CD4-positive, alpha-beta memory T cell (primary cell): ENCODE measurements at regions not wholly inside any gene's neighbourhood (a gene's known extent, or its start where the extent isn't known, plus 50 kb on each side); places are given as distances from the start of the nearest gene placed in this dataset.
"Not testable (repeated sequence)": the region's sequence is repeated elsewhere in the genome, so short reads cannot be mapped to it uniquely, and the experiment has no call there.

Source experiments
- CTCF ChIA-PET: fragments of 350-600 bp; sonication (Branson Sonifier 250); formaldehyde crosslinking; loops from one replicate; lab custom pipeline; 2021; ENCODE audit warnings: inconsistent platforms; ENCODE audit not compliant: partially characterized antibody; lab: Charles Lee
- POLR2A ChIA-PET: fragments of 350-600 bp; sonication (Branson Sonifier 250); formaldehyde crosslinking; loops from one replicate; lab custom pipeline; 2021; ENCODE audit not compliant: partially characterized antibody; lab: Charles Lee
- DNase-seq, 5 donors: peaks; one replicate each; pipeline versions ENCODE4 v3.0.0 to v3.0.0-alpha.2; 2020 to 2022; ENCODE audit warnings: mixed read lengths in 1 of 5
- H3K27ac ChIP-seq: one replicate; pipeline ENCODE4 v1.7.0; 2013; ENCODE audit warnings: low read depth, low read length
- H3K27me3 ChIP-seq: 2 replicates; pipeline ENCODE4 v1.7.0; 2013; ENCODE audit warnings: mild to moderate bottlenecking, low read length, moderate library complexity; ENCODE audit not compliant: insufficient read depth
- H3K36me3 ChIP-seq: 2 replicates; pipeline ENCODE4 v1.7.0; 2013; ENCODE audit warnings: mild to moderate bottlenecking, low read length, moderate library complexity; ENCODE audit not compliant: insufficient read depth
- H3K4me1 ChIP-seq: 2 replicates; pipeline ENCODE4 v1.7.0; 2013; ENCODE audit warnings: mild to moderate bottlenecking, low read length, moderate library complexity; ENCODE audit not compliant: insufficient read depth
- H3K4me3 ChIP-seq, 2 donors: one replicate each; pipeline ENCODE4 v1.7.0; 2013; ENCODE audit warnings: low read length in 2 of 2, mild to moderate bottlenecking in 1 of 2
- H3K9me3 ChIP-seq, 2 donors: one replicate each; pipeline ENCODE4 v1.7.0; 2013; ENCODE audit warnings: low read length in 2 of 2, control low read depth in 1 of 2; ENCODE audit not compliant: control insufficient read depth in 1 of 2
- H3K27ac Mint-ChIP-seq, 7 donors: one replicate each; pipeline ENCODE4 v1.8.0; 2020 to 2021; ENCODE audit warnings: mixed read lengths in 7 of 7, mild to moderate bottlenecking in 6 of 7, inconsistent platforms in 3 of 7, moderate library complexity in 3 of 7
- H3K27me3 Mint-ChIP-seq, 2 donors: one replicate each; pipeline ENCODE4 v1.8.0; 2020 to 2021; ENCODE audit warnings: mixed read lengths in 2 of 2
- H3K36me3 Mint-ChIP-seq, 2 donors: one replicate each; pipeline ENCODE4 v1.8.0; 2020 to 2021; ENCODE audit warnings: mixed read lengths in 2 of 2, inconsistent platforms in 1 of 2, mild to moderate bottlenecking in 1 of 2
- H3K4me1 Mint-ChIP-seq, 4 donors: one replicate each; pipeline ENCODE4 v1.8.0; 2020 to 2021; ENCODE audit warnings: mixed read lengths in 4 of 4, mild to moderate bottlenecking in 1 of 4
- H3K4me3 Mint-ChIP-seq, 8 donors: one replicate each; pipeline ENCODE4 v1.8.0; 2020 to 2021; ENCODE audit warnings: mixed read lengths in 8 of 8, mild to moderate bottlenecking in 7 of 8, moderate library complexity in 6 of 8, inconsistent platforms in 3 of 8
- H3K9me3 Mint-ChIP-seq, 8 donors: one replicate each; pipeline ENCODE4 v1.8.0; 2020 to 2021; ENCODE audit warnings: mixed read lengths in 8 of 8, mild to moderate bottlenecking in 5 of 8, inconsistent platforms in 3 of 8, moderate library complexity in 1 of 8
- intact Hi-C: fragments of 100-400 bp; cut with micrococcal nuclease; formaldehyde crosslinking; loops from one replicate; pipeline ENCODE4 v1.15.1; 2023

DNA sequence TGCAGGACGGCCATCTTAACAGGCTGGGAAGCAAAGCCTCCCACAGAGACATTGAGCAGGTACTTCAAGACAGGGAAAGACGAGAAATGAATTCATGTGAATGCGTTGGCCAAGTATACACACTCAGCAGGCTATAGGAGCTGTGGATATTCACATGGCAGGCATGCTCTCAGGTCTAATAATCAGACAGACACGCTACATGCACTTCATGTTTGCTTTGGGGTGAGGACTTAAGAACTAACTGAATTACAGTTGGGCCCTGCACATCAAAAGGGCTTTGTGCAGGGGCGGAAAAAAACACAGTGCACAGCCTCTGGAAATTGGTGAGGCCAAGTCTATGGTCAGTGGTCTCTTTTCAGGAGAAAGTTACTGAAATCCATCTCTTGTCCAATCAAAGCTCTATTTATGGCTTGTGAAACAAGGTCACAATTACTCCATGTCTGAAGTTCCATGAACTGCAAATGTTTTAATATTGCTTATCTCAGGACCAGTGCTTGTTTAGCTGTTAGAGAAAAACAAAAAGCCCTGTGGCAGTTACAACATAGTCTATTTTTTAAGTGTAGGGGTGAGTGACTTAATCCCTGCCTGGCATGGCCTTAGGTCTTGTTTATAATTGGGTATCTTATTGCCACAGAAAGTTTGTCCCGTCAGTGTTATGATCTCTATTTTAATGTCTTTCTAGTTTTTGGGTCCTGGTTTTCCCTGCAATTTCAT lies 100.6 kb upstream of the GOLGA6L6 start:
- ChIA-PET CTCF (interaction anchor here (1.7 kb wide), 1 partner anchor 9 kb away, joined by 3 read pairs; no protein-coding TSS in a partner anchor), POLR2A (no interaction called here)
- H3K36me3 Mint-ChIP-seq: no peaks in the 10 kb centered on the region
- H3K4me1 Mint-ChIP-seq: no peaks in the 10 kb centered on the region
- H3K27me3 ChIP-seq: no peaks in the 10 kb centered on the region
- H3K4me3 ChIP-seq: no peak overlapping the region
- no peak overlapping the region for H3K27ac ChIP-seq
- no peaks in the 10 kb centered on the region for H3K36me3 ChIP-seq
- H3K4me1 ChIP-seq: peaks cover 11% of the 10 kb centered on the region
- no peak overlapping the region for H3K27ac Mint-ChIP-seq
- no peaks in the 10 kb centered on the region for H3K9me3 Mint-ChIP-seq
- no peak overlapping the region for H3K4me3 Mint-ChIP-seq
- H3K27me3 Mint-ChIP-seq: peaks cover 11 to 12% of the 10 kb centered on the region in 2 donors
- intact Hi-C loops: no loop called here
- DNase-seq: no peak
- no peaks in the 10 kb centered on the region for H3K9me3 ChIP-seq

DNA sequence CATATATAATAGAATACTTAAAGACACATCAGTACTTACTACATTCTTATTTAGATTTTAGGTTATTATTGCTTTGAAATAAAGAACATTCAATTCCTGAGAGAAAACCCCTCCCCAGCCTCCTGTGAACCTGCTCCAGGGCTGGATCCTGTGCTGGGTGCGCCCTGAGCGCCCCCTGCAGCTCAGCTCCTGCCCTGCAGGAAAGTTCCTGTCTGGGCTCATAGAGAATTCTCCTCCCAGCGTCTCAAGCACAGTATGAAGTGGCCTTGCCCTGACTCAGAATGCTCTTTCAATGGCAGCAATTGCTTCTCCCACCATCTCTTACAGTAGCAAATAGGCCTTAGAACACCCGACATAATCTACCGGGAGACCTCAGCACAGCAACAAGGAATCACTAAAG lies 98.8 kb upstream of the GOLGA6L6 start:
- H3K36me3 Mint-ChIP-seq, H3K36me3 ChIP-seq, H3K4me3 ChIP-seq, H3K4me1 Mint-ChIP-seq, CTCF ChIA-PET, H3K27me3 ChIP-seq, H3K4me1 ChIP-seq, H3K9me3 Mint-ChIP-seq, DNase-seq, intact Hi-C loops, H3K27ac Mint-ChIP-seq, H3K9me3 ChIP-seq, POLR2A ChIA-PET, H3K4me3 Mint-ChIP-seq, H3K27ac ChIP-seq: not testable (repeated sequence)
- H3K27me3 Mint-ChIP-seq: peaks cover 11 to 12% of the 10 kb centered on the region in 2 donors

DNA sequence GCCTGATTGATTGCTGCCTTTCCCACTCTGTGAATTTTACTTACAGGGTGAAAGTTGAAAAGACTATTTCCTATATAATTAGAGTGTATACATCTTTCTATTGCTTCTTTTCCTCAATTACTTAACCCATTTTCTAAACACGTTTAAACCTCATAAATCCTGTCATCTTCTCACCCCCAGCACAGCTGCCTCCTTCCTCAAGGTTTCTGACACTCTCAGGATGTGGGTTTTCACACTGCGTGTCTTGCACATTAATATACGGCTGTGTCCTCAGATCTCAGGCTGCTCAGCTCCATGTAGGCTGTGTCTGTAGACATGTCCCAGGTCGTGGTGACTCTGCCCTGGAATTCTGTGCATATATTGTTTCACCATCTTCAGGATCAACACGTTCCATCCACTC lies 97.6 kb upstream of the GOLGA6L6 start:
- H3K36me3 ChIP-seq, H3K4me3 ChIP-seq, H3K27ac ChIP-seq, H3K36me3 Mint-ChIP-seq, H3K9me3 Mint-ChIP-seq, H3K4me1 ChIP-seq, H3K27ac Mint-ChIP-seq, H3K9me3 ChIP-seq, CTCF ChIA-PET, H3K4me1 Mint-ChIP-seq, H3K27me3 ChIP-seq, H3K4me3 Mint-ChIP-seq, DNase-seq, intact Hi-C loops, POLR2A ChIA-PET: not testable (repeated sequence)
- H3K27me3 Mint-ChIP-seq: peaks cover 11% of the 10 kb centered on the region in 2 donors

DNA sequence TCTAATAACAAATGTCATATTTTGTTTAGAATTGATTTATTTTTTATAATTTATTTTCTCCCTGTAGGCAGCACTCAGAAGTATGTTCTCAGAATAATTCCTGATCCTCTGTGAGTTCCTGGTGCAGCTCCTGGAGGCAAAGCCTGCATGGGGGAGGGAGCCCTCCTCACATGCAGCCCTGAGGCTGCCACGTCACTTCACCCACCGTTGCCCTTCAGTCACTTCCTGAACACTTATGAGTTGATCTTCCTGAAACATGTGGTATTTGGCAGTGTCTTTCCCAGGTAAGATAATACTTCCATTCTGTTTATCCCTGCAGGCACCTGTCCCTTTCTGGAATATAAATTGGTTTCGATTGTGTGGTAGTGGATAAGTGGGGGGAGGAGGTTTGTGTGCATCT lies 95.9 kb upstream of the GOLGA6L6 start:
- H3K36me3 ChIP-seq, H3K4me1 Mint-ChIP-seq, H3K4me3 Mint-ChIP-seq, POLR2A ChIA-PET, H3K36me3 Mint-ChIP-seq, H3K27me3 ChIP-seq, H3K27ac Mint-ChIP-seq, H3K4me3 ChIP-seq, intact Hi-C loops, H3K9me3 ChIP-seq, H3K27ac ChIP-seq, H3K27me3 Mint-ChIP-seq, DNase-seq, CTCF ChIA-PET, H3K4me1 ChIP-seq, H3K9me3 Mint-ChIP-seq: not testable (repeated sequence)

DNA sequence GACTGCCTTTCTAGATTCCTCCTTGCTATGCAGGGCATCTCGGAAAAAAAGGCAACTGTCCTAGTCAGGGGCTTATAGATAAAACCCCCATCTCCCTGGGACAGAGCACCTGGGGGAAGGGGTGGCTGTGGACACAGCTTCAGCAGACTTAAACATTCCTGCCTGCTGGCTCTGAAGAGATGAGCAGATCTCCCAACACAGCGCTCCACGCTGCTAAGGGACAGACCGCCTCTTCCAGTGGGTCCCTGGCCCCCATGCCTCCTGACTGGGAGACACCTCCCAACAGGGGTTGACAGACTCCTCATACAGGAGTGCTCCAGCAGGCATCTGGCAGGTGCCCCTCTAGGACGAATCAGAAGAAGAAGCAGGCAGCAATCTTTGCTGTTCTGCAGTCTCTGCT lies 87.9 kb upstream of the GOLGA6L6 start:
- H3K4me1 Mint-ChIP-seq, H3K36me3 ChIP-seq, intact Hi-C loops, H3K27ac ChIP-seq, DNase-seq, H3K4me1 ChIP-seq, H3K9me3 Mint-ChIP-seq, H3K27me3 Mint-ChIP-seq, POLR2A ChIA-PET, H3K36me3 Mint-ChIP-seq, H3K4me3 ChIP-seq, H3K9me3 ChIP-seq, H3K4me3 Mint-ChIP-seq, CTCF ChIA-PET, H3K27ac Mint-ChIP-seq, H3K27me3 ChIP-seq: not testable (repeated sequence)

DNA sequence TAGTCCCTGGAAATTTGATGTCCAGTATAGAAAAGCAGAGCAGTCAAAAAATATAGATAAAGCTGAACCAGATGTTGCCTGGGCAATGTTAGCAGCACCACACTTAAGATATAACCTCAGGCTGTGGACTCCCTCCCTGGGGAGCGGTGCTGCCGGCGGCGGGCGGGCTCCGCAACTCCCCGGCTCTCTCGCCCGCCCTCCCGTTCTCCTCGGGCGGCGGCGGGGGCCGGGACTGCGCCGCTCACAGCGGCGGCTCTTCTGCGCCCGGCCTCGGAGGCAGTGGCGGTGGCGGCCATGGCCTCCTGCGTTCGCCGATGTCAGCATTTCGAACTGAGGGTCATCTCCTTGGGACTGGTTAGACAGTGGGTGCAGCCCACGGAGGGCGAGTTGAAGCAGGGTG lies 86.9 kb upstream of the GOLGA6L6 start:
- H3K36me3 Mint-ChIP-seq, H3K27ac Mint-ChIP-seq, H3K9me3 Mint-ChIP-seq, intact Hi-C loops, H3K4me1 ChIP-seq, CTCF ChIA-PET, H3K9me3 ChIP-seq, H3K4me3 Mint-ChIP-seq, H3K4me1 Mint-ChIP-seq, H3K27me3 Mint-ChIP-seq, H3K36me3 ChIP-seq, H3K27me3 ChIP-seq, DNase-seq, H3K4me3 ChIP-seq, POLR2A ChIA-PET, H3K27ac ChIP-seq: not testable (repeated sequence)

DNA sequence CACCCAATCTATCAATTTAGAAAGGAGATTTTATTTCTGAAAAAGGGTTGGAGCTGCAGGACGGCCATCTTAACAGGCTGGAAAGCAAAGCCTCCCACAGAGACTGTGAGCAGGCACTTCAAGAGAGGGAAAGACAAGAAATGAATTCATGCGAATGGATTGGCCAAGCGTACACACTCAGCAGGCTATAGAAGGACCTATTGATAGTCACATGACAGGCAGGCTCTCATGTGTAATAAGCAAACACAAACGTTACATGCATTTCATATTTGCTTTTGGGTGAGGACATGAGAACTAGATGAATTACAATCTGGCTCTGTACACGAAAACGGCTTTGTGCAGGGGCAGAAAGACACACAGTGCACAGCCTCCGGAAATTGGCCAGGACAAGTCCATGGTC lies 83.9 kb upstream of the GOLGA6L6 start:
- H3K27me3 ChIP-seq, H3K4me1 ChIP-seq, intact Hi-C loops, CTCF ChIA-PET, H3K27ac ChIP-seq, H3K9me3 ChIP-seq, H3K27ac Mint-ChIP-seq, POLR2A ChIA-PET, H3K4me1 Mint-ChIP-seq, H3K4me3 ChIP-seq, H3K4me3 Mint-ChIP-seq, H3K9me3 Mint-ChIP-seq, H3K27me3 Mint-ChIP-seq, DNase-seq, H3K36me3 Mint-ChIP-seq, H3K36me3 ChIP-seq: not testable (repeated sequence)

DNA sequence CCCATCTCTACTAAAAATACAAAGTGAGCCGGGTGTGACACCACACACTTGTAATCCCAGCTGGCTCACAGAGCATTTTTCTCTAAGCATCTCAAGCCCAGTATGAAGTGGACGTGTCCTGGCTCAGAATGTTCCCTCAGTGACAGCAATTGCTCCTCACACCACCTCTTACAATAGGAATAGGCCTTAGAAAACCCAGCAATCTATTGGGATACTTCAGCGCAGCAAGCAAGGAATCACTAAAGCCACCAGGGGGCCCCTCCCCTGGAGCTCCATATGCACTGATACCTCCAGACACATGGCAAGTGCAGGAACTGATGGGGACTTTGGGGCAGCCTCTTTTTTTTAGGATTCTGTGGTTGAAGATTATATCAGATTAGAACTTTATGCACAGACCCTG lies 82.5 kb upstream of the GOLGA6L6 start:
- DNase-seq, H3K36me3 ChIP-seq, H3K27me3 Mint-ChIP-seq, H3K9me3 Mint-ChIP-seq, H3K27ac Mint-ChIP-seq, H3K4me3 Mint-ChIP-seq, H3K4me3 ChIP-seq, H3K36me3 Mint-ChIP-seq, CTCF ChIA-PET, H3K27ac ChIP-seq, H3K9me3 ChIP-seq, intact Hi-C loops, POLR2A ChIA-PET, H3K27me3 ChIP-seq, H3K4me1 Mint-ChIP-seq, H3K4me1 ChIP-seq: not testable (repeated sequence)
